ENCODE measurements at regions not wholly inside any gene's neighbourhood (a gene's known extent, or its start where the extent isn't known, plus 50 kb on each side); places are given as distances from the start of the nearest gene placed in this dataset.

GRCh38 chr13:109862627-109863026, 76.2 kb upstream of the IRS2 start:
- DNase-seq (ENCODE audit: low read depth, low spot score), result no peak
- Histone ChIP-seq H3K27me3 (ENCODE audit: control insufficient read depth, insufficient read depth, low read length) (no peaks in the 10 kb centered on the region), H3K4me3 (ENCODE audit: low read depth, low read length) (no peak overlapping the region), H3K27ac (ENCODE audit: low read depth, low read length) (no peak overlapping the region), H3K9me3 (ENCODE audit: control insufficient read depth, insufficient read depth, low read length) (no peaks in the 10 kb centered on the region)
- ChIA-PET POLR2A (no interaction called here), CTCF (interaction anchor here (0.5 to 0.7 kb wide), 2 partner anchors 371 to 901 kb away, joined by 3 to 4 read pairs; no protein-coding TSS in a partner anchor)
- TF ChIP-seq, protein P1, sequence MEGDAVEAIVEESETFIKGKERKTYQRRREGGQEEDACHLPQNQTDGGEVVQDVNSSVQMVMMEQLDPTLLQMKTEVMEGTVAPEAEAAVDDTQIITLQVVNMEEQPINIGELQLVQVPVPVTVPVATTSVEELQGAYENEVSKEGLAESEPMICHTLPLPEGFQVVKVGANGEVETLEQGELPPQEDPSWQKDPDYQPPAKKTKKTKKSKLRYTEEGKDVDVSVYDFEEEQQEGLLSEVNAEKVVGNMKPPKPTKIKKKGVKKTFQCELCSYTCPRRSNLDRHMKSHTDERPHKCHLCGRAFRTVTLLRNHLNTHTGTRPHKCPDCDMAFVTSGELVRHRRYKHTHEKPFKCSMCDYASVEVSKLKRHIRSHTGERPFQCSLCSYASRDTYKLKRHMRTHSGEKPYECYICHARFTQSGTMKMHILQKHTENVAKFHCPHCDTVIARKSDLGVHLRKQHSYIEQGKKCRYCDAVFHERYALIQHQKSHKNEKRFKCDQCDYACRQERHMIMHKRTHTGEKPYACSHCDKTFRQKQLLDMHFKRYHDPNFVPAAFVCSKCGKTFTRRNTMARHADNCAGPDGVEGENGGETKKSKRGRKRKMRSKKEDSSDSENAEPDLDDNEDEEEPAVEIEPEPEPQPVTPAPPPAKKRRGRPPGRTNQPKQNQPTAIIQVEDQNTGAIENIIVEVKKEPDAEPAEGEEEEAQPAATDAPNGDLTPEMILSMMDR (IDR thresholded peaks at IDR 0.05; ENCODE audit: low read depth, low read length), result no peak

DNA sequence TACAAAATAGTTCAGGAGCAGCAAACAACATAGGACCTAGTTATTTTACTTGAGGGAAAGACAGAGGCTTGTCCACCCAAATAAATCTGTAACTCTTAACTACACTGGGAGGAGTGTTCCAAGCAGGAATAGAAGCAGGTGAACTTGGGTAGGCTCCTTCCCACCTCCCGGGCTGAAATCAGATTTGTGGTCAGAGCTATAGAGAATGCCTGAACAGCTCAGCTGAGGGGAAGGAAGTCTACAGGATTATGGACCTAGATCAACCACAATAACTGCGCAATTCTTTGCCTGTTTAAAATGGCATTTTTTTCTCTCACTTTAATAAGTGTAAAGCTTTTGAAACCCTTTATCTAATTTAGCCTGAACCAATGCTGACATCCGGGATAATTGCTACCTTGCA, 73.5 kb upstream of the IRS2 start:
- Histone ChIP-seq H3K4me3 (ENCODE audit: low read depth, low read length) (no peak overlapping the region), H3K27me3 (ENCODE audit: control insufficient read depth, insufficient read depth, low read length) (no peaks in the 10 kb centered on the region), H3K9me3 (ENCODE audit: control insufficient read depth, insufficient read depth, low read length) (no peaks in the 10 kb centered on the region), H3K27ac (ENCODE audit: low read depth, low read length) (no peak overlapping the region)
- ChIA-PET CTCF (no interaction called here), POLR2A (no interaction called here)
- TF ChIP-seq, protein P1 (IDR thresholded peaks at IDR 0.05; ENCODE audit: low read depth, low read length), result no peak
- DNase-seq (ENCODE audit: low read depth, low spot score), result no peak

DNA sequence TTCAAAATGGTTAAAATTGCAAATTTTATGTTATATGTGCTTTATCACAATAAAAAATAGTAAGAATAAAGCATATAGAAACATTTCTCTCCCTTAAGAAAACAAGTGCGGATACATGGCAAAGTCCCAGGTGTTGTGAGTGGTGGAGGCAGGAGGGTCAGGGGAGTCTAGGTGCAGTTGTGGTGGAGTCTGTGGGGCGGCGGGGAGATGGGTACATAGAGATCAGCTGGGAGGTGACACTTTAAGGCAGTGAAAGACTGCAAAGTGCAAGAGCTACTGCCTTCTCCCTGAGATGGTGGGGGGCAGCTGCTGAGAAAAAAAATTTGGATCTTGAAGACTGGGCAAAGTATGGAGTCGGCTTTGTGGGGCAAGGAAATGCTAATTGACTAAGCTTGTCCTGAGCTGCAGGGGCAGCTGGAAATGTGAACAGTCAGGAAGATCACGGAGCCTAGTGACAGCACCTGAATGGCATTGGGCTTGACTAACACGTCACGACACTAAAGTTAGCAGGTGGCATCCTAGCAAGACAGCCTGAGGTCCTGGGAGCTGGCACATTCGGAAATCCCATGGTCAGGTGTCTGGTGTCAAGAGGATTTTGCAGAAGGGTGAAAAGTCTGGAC, 72.9 kb upstream of the IRS2 start:
- Histone ChIP-seq H3K27ac (ENCODE audit: low read depth, low read length) (no peak overlapping the region), H3K9me3 (ENCODE audit: control insufficient read depth, insufficient read depth, low read length) (no peaks in the 10 kb centered on the region), H3K27me3 (ENCODE audit: control insufficient read depth, insufficient read depth, low read length) (no peaks in the 10 kb centered on the region), H3K4me3 (ENCODE audit: low read depth, low read length) (no peak overlapping the region)
- no peak for DNase-seq (ENCODE audit: low read depth, low spot score)
- ChIA-PET CTCF (no interaction called here), POLR2A (no interaction called here)
- TF ChIP-seq, protein P1 (IDR thresholded peaks at IDR 0.05; ENCODE audit: low read depth, low read length), result no peak

GRCh38 chr13:109858319-109858718, 71.9 kb upstream of the IRS2 start:
- H3K4me3 ChIP-seq (ENCODE audit: low read depth, low read length), result no peak overlapping the region
- no peak overlapping the region for H3K27ac ChIP-seq (ENCODE audit: low read depth, low read length)
- CTCF ChIA-PET, result no interaction called here
- POLR2A ChIA-PET, result no interaction called here
- no peaks in the 10 kb centered on the region for H3K27me3 ChIP-seq (ENCODE audit: control insufficient read depth, insufficient read depth, low read length)
- no peak for DNase-seq (ENCODE audit: low read depth, low spot score)
- no peaks in the 10 kb centered on the region for H3K9me3 ChIP-seq (ENCODE audit: control insufficient read depth, insufficient read depth, low read length)
- TF ChIP-seq, protein P1 (IDR thresholded peaks at IDR 0.05; ENCODE audit: low read depth, low read length), result no peak

DNA sequence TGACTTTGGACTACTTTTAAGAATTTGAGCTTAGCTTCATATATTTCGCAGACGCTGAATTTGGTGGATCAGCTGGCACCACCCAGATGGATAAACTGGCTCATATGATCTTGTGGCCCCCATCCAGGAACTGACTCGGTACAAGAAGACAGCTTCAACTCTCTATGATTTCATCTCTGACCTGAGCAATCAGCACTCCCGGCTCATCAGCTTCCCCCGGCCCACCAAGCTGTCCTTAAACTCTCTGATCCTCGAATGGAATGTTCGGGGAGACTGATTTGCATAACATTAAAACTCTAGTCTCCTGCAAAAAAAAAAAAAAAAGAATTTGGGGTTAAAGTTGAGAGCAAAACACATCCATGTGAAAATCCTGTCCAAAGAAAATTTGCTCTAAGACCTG, 71.4 kb upstream of the IRS2 start:
- CTCF ChIA-PET, result no interaction called here
- no peaks in the 10 kb centered on the region for H3K27me3 ChIP-seq (ENCODE audit: control insufficient read depth, insufficient read depth, low read length)
- POLR2A ChIA-PET, result no interaction called here
- H3K9me3 ChIP-seq (ENCODE audit: control insufficient read depth, insufficient read depth, low read length), result no peaks in the 10 kb centered on the region
- TF ChIP-seq, protein P1 (IDR thresholded peaks at IDR 0.05; ENCODE audit: low read depth, low read length), result no peak
- H3K27ac ChIP-seq (ENCODE audit: low read depth, low read length), result no peak overlapping the region
- no peak for DNase-seq (ENCODE audit: low read depth, low spot score)
- H3K4me3 ChIP-seq (ENCODE audit: low read depth, low read length), result no peak overlapping the region
